ENCODE measurements at regions not wholly inside any gene's neighbourhood (a gene's known extent, or its start where the extent isn't known, plus 50 kb on each side); places are given as distances from the start of the nearest gene placed in this dataset.

GRCh38 chr5:26625099-26625498 is 413.3 kb downstream of the CDH9 start:
- no peak for TF ChIP-seq POLR2A (IDR thresholded peaks at IDR 0.05)
- no peak for TF ChIP-seq CTCF (IDR thresholded peaks at IDR 0.05)
- TF ChIP-seq EP300 (IDR thresholded peaks at IDR 0.05) = no peak

All from gastroesophageal sphincter (tissue), 3 donors.